ENCODE measurements at regions not wholly inside any gene's neighbourhood (a gene's known extent, or its start where the extent isn't known, plus 50 kb on each side); places are given as distances from the start of the nearest gene placed in this dataset.

DNA sequence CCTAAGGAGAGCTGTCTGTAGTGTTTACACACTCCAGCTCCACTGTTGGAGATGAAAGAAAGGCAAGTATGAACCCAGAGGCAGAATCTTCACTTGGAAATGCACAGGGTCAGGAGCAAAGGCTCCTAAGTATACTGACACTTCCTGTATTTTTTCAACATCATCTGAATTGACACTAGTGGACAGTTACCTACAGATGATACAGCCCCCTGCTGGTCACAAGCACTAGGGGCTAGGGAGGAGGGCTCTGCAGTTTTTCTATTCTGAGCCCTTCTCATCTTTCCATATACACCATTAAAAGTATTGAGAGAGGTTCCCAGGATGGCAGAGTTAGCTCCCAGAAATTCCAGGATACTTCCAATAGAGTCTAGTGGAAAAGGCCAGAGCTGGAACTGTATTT is 290.3 kb upstream of the API5 start:
- FAIRE-seq (no peak), DNase-seq (ENCODE audit: low read depth, low spot score) (no peak)
- Histone ChIP-seq H3K4me3 (replicated peaks in 1 of 3; ENCODE audit: insufficient read depth in 1 of 3, low read depth in 1 of 3, low read length in 3 of 3) (no peak overlapping the region), H3K4me2 (ENCODE audit: insufficient read depth, low read length) (no peak overlapping the region), H2AFZ (ENCODE audit: low read depth, low read length) (no peak overlapping the region), H3K9ac (replicated peaks; ENCODE audit: extremely low read depth, insufficient read depth, low read length) (no peak overlapping the region), H3K27ac (ENCODE audit: insufficient read depth, low read depth, low read length) (no peak overlapping the region), H3K9me3 (replicated peaks; ENCODE audit: control insufficient read depth, insufficient read depth, low read length) (no peaks in the 10 kb centered on the region), H3K27me3 (ENCODE audit: control insufficient read depth in 2 of 2, insufficient read depth in 2 of 2, low read length in 2 of 2) (no peaks in the 10 kb centered on the region), H3K79me2 (ENCODE audit: control insufficient read depth, insufficient read depth, low read length) (no peaks in the 10 kb centered on the region), H4K20me1 (replicated peaks; ENCODE audit: control insufficient read depth, extremely low read depth, insufficient read depth, low read length) (no peaks in the 10 kb centered on the region), H3K9me1 (replicated peaks; ENCODE audit: control insufficient read depth, extremely low read depth, insufficient read depth, low read length) (no peaks in the 10 kb centered on the region), H3K4me1 (ENCODE audit: control insufficient read depth, extremely low read depth, insufficient read depth, low read length) (no peaks in the 10 kb centered on the region), H3K36me3 (ENCODE audit: control insufficient read depth in 2 of 2, extremely low read depth in 1 of 2, insufficient read depth in 2 of 2, low read length in 2 of 2) (no peaks in the 10 kb centered on the region)
- CTCF ChIA-PET = no interaction called here
- intact Hi-C loops (cut with micrococcal nuclease) (no loop called here), dilution Hi-C loops (cut with MboI; ENCODE audit: extremely low pct_ligation_motif_present, low sequenced_read_pairs) (no loop called here)
- TF ChIP-seq GATA2 (IDR thresholded peaks at IDR 0.05; ENCODE audit: insufficient read depth, insufficient read length, low read depth, low read length) (no peak), FOS (IDR thresholded peaks at IDR 0.05; ENCODE audit: borderline replicate concordance, insufficient read depth, low read length) (no peak), EZH2 (IDR thresholded peaks at IDR 0.05; ENCODE audit: borderline replicate concordance, low read depth, low read length, severe bottlenecking) (no peak), POLR2AphosphoS5 (IDR thresholded peaks at IDR 0.05; ENCODE audit: insufficient read depth, low read depth, low read length) (no peak), POLR2A (IDR thresholded peaks at IDR 0.05; ENCODE audit: low read depth, low read length) (no peak)
- TF ChIP-seq, protein P1, sequence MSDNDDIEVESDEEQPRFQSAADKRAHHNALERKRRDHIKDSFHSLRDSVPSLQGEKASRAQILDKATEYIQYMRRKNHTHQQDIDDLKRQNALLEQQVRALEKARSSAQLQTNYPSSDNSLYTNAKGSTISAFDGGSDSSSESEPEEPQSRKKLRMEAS (IDR thresholded peaks at IDR 0.05; ENCODE audit: insufficient read depth, insufficient read length) = no peak
- BruUV-seq (replicated peaks) = no TSS peak
- POLR2A ChIA-PET = no interaction called here

DNA sequence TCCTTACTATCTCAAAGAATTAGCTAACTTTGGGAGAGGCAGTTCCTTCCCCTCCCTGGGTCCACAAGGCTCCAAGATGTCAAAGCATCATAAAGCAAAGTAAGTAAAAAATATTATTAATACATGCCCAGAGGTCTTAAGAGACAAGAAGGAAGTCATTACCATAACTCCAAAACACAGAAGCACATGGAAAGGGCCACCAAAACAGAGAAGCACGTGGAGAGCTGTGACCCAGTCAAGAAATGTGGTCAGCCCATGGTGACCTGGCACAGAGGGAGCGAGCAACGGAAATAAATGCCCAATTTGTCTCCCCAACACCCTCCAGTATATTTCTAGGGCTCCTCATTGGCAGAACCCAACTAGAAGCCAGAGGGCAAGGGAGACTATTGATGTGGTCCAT is 277.5 kb upstream of the API5 start:
- FAIRE-seq (no peak), DNase-seq (ENCODE audit: low read depth, low spot score) (no peak)
- no peaks in the 10 kb centered on the region for H3K79me2 ChIP-seq (ENCODE audit: control insufficient read depth, insufficient read depth, low read length)
- CTCF ChIA-PET = no interaction called here
- H3K9me1 ChIP-seq (replicated peaks; ENCODE audit: control insufficient read depth, extremely low read depth, insufficient read depth, low read length) = no peaks in the 10 kb centered on the region
- intact Hi-C loops (cut with micrococcal nuclease) (no loop called here), dilution Hi-C loops (cut with MboI; ENCODE audit: extremely low pct_ligation_motif_present, low sequenced_read_pairs) (no loop called here)
- TF ChIP-seq EZH2 (IDR thresholded peaks at IDR 0.05; ENCODE audit: borderline replicate concordance, low read depth, low read length, severe bottlenecking) (no peak), FOS (IDR thresholded peaks at IDR 0.05; ENCODE audit: borderline replicate concordance, insufficient read depth, low read length) (no peak), POLR2A (IDR thresholded peaks at IDR 0.05; ENCODE audit: low read depth, low read length) (no peak), MYC (IDR thresholded peaks at IDR 0.05; ENCODE audit: low read depth, low read length) (no peak), GATA2 (IDR thresholded peaks at IDR 0.05; ENCODE audit: insufficient read depth, insufficient read length, low read depth, low read length) (no peak), POLR2AphosphoS5 (IDR thresholded peaks at IDR 0.05; ENCODE audit: insufficient read depth, low read depth, low read length) (no peak), JUN (IDR thresholded peaks at IDR 0.05; ENCODE audit: borderline replicate concordance, insufficient read depth, insufficient read length, low read depth) (no peak)
- TF ChIP-seq, protein P1 (IDR thresholded peaks at IDR 0.05; ENCODE audit: insufficient read depth, insufficient read length) = no peak
- TF ChIP-seq, protein P2, sequence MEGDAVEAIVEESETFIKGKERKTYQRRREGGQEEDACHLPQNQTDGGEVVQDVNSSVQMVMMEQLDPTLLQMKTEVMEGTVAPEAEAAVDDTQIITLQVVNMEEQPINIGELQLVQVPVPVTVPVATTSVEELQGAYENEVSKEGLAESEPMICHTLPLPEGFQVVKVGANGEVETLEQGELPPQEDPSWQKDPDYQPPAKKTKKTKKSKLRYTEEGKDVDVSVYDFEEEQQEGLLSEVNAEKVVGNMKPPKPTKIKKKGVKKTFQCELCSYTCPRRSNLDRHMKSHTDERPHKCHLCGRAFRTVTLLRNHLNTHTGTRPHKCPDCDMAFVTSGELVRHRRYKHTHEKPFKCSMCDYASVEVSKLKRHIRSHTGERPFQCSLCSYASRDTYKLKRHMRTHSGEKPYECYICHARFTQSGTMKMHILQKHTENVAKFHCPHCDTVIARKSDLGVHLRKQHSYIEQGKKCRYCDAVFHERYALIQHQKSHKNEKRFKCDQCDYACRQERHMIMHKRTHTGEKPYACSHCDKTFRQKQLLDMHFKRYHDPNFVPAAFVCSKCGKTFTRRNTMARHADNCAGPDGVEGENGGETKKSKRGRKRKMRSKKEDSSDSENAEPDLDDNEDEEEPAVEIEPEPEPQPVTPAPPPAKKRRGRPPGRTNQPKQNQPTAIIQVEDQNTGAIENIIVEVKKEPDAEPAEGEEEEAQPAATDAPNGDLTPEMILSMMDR (IDR thresholded peaks at IDR 0.05; ENCODE audit: extremely low read depth in 1 of 2, insufficient read depth in 1 of 2, low read depth in 1 of 2, low read length in 2 of 2) = no peak
- H3K4me2 ChIP-seq (ENCODE audit: insufficient read depth, low read length) = no peak overlapping the region
- no peaks in the 10 kb centered on the region for H4K20me1 ChIP-seq (replicated peaks; ENCODE audit: control insufficient read depth, extremely low read depth, insufficient read depth, low read length)
- H3K4me1 ChIP-seq (ENCODE audit: control insufficient read depth, extremely low read depth, insufficient read depth, low read length) = no peaks in the 10 kb centered on the region
- BruUV-seq (replicated peaks) = no TSS peak
- POLR2A ChIA-PET = no interaction called here
- H3K4me3 ChIP-seq (replicated peaks in 1 of 3; ENCODE audit: insufficient read depth in 1 of 3, low read depth in 1 of 3, low read length in 3 of 3) = no peak overlapping the region
- no peak overlapping the region for H2AFZ ChIP-seq (ENCODE audit: low read depth, low read length)
- no peak overlapping the region for H3K9ac ChIP-seq (replicated peaks; ENCODE audit: extremely low read depth, insufficient read depth, low read length)
- no peaks in the 10 kb centered on the region for H3K36me3 ChIP-seq (ENCODE audit: control insufficient read depth in 2 of 2, extremely low read depth in 1 of 2, insufficient read depth in 2 of 2, low read length in 2 of 2)
- no peak overlapping the region for H3K27ac ChIP-seq (ENCODE audit: insufficient read depth, low read depth, low read length)
- no peaks in the 10 kb centered on the region for H3K27me3 ChIP-seq (ENCODE audit: control insufficient read depth in 2 of 2, insufficient read depth in 2 of 2, low read length in 2 of 2)
- peaks cover 2% of the 10 kb centered on the region for H3K9me3 ChIP-seq (replicated peaks; ENCODE audit: control insufficient read depth, insufficient read depth, low read length)

Data from endothelial cell of umbilical vein (primary cell).